Astrocyte of the cerebellum (primary cell): ENCODE measurements at regions not wholly inside any gene's neighbourhood (a gene's known extent, or its start where the extent isn't known, plus 50 kb on each side); places are given as distances from the start of the nearest gene placed in this dataset.

Experiments
- DNase-seq: peaks from one replicate; pipeline ENCODE4 v3.0.0-alpha.2; 2011; ENCODE audit warnings: low read depth
- H3K4me3 ChIP-seq: 2 replicates; pipeline ENCODE4 v1.5.1; 2011; ENCODE audit warnings: mild to moderate bottlenecking, low read depth, low read length, moderate library complexity
- CTCF ChIP-seq: IDR thresholded peaks from 2 replicates; pipeline ENCODE4 v1.5.1; 2012; ENCODE audit warnings: low read length, low read depth, moderate library complexity, mild to moderate bottlenecking; ENCODE audit errors: missing control alignments
- in situ Hi-C: cut with HindIII; loops from 2 replicates; pipeline ENCODE4 v1.10.0; 2017; ENCODE audit warnings: low sequenced_read_pairs

- in situ Hi-C loops = no loop called here
- no peak overlapping the region for H3K4me3 ChIP-seq
- no peak for DNase-seq
- no peak for TF ChIP-seq CTCF
Observed at GRCh38 chr13:34459856-34460255, 482.2 kb upstream of the NBEA start.

- H3K4me3 ChIP-seq = no peak overlapping the region
- TF ChIP-seq CTCF = no peak
- peak; percentile 3 for DNase-seq
- in situ Hi-C loops = no loop called here
Observed at GRCh38 chr13:34462843-34463242, 479.2 kb upstream of the NBEA start.

GRCh38 chr13:34464011-34464410 lies 478.1 kb upstream of the NBEA start:
- no peak overlapping the region for H3K4me3 ChIP-seq
- no peak for DNase-seq
- no peak for TF ChIP-seq CTCF
- in situ Hi-C loops = no loop called here

GRCh38 chr13:34465423-34465922 lies 476.6 kb upstream of the NBEA start:
- TF ChIP-seq CTCF = no peak
- DNase-seq = no peak
- in situ Hi-C loops = no loop called here
- no peak overlapping the region for H3K4me3 ChIP-seq

- no peak for DNase-seq
- no peak overlapping the region for H3K4me3 ChIP-seq
- TF ChIP-seq CTCF = no peak
- in situ Hi-C loops = no loop called here
Observed at GRCh38 chr13:34466301-34466700, 475.8 kb upstream of the NBEA start.

GRCh38 chr13:34467450-34468083 lies 474.5 kb upstream of the NBEA start:
- no peak for DNase-seq

More at GRCh38 chr13:34467450-34468083, 474.5 kb upstream of the NBEA start:
- in situ Hi-C loops = no loop called here
- no peak for TF ChIP-seq CTCF
- no peak overlapping the region for H3K4me3 ChIP-seq
